A549 (cell line): ENCODE measurements at regions not wholly inside any gene's neighbourhood (a gene's known extent, or its start where the extent isn't known, plus 50 kb on each side); places are given as distances from the start of the nearest gene placed in this dataset.
"Not testable (repeated sequence)": the region's sequence is repeated elsewhere in the genome, so short reads cannot be mapped to it uniquely, and the experiment has no call there.

Source experiments
- ATAC-seq, 2 experiments: fragments of 200-7000 bp in 1 of 2; fragments of >200 bp in 1 of 2; cut with Nextera tagmentation in 1 of 2; cut with Tn5 transposase in 1 of 2; 3 replicates each; pipeline versions ENCODE4 v1.8.0 to v1.9.1; 2018 to 2020; ENCODE audit warnings: mild to moderate bottlenecking in 1 of 2, moderate library complexity in 1 of 2
- CTCF ChIA-PET: fragments of 300-600 bp; sonication (Branson Sonifier 250); formaldehyde crosslinking; extraction: SDS; loops from one replicate; lab custom pipeline; 2021; ENCODE audit warnings: antibody characterized with exemption, inconsistent platforms; lab: Yijun Ruan, JAX
- POLR2A ChIA-PET: fragments of 350-600 bp; formaldehyde crosslinking; extraction: SDS; loops from one replicate; lab custom pipeline; 2021; ENCODE audit warnings: antibody characterized with exemption, inconsistent platforms; lab: Yijun Ruan, JAX
- DNase-seq, 2 experiments: peaks; one replicate each; pipeline versions ENCODE4 v3.0.0 to v3.0.0-alpha.2; 2011 to 2016; ENCODE audit warnings: low read depth in 1 of 2, low spot score in 1 of 2
- FAIRE-seq: peaks from 2 replicates; lab custom pipeline; 2011; peaks lifted over from hg19 to GRCh38; lab: Jason Lieb, UNC
- H3K27ac ChIP-seq, 2 experiments: fragments of >200 bp; sonication (Bioruptor Twin); formaldehyde crosslinking; 3 replicates each; pipeline ENCODE4 v1.5.1; 2016 to 2017
- H3K4me1 ChIP-seq: fragments of >200 bp; sonication (Bioruptor Twin); formaldehyde crosslinking; 3 replicates; pipeline ENCODE4 v1.6.1; 2016
- H3K4me2 ChIP-seq: fragments of >200 bp; sonication (Bioruptor Twin); formaldehyde crosslinking; 3 replicates; pipeline ENCODE4 v1.6.1; 2016
- H3K4me3 ChIP-seq: fragments of >200 bp; sonication (Bioruptor Twin); formaldehyde crosslinking; 3 replicates; pipeline ENCODE4 v1.5.1; 2016
- H3K9me3 ChIP-seq: fragments of >200 bp; sonication (Bioruptor Twin); formaldehyde crosslinking; 3 replicates; pipeline ENCODE4 v1.6.1; 2016
- BCL3 ChIP-seq: fragments of >200 bp; sonication (Bioruptor Twin); formaldehyde crosslinking; IDR thresholded peaks from 3 replicates; pipeline ENCODE4 v1.6.1; 2016
- CBX8 ChIP-seq: fragments of 200-600 bp; sonication (generic); IDR thresholded peaks from 2 replicates; pipeline ENCODE4 v1.6.1; 2016
- CEBPB ChIP-seq, 2 experiments: fragments of >200 bp in 1 of 2; sonication (Bioruptor Twin) in 1 of 2; formaldehyde crosslinking in 1 of 2; IDR thresholded peaks; 2 replicates each; pipeline ENCODE4 v1.6.1; 2012 to 2016
- CHD4 ChIP-seq: fragments of 200-600 bp; sonication (generic); IDR thresholded peaks from 2 replicates; pipeline ENCODE4 v1.6.1; 2016; ENCODE audit warnings: antibody characterized with exemption, mild to moderate bottlenecking, borderline replicate concordance
- CTCF ChIP-seq: fragments of >200 bp; sonication (Bioruptor Twin); formaldehyde crosslinking; IDR thresholded peaks from 3 replicates; pipeline ENCODE4 v1.5.1; 2016
- E2F6 ChIP-seq: IDR thresholded peaks from 2 replicates; pipeline ENCODE4 v1.6.1; 2012; ENCODE audit warnings: low read depth, borderline replicate concordance
- EHF ChIP-seq: fragments of 250-450 bp; sonication (Bioruptor Pico); IDR thresholded peaks from 2 replicates; pipeline ENCODE4 v1.5.0; 2020; ENCODE audit warnings: mild to moderate bottlenecking
- EHMT2 ChIP-seq: fragments of 200-600 bp; sonication (generic); IDR thresholded peaks from 2 replicates; pipeline ENCODE4 v1.6.1; 2016; ENCODE audit warnings: antibody characterized with exemption, low read depth, mild to moderate bottlenecking, moderate library complexity
- ESRRA ChIP-seq: fragments of 150-350 bp; IDR thresholded peaks from 2 replicates; pipeline ENCODE4 v1.6.1; 2014; ENCODE audit warnings: mild to moderate bottlenecking, low read length, borderline replicate concordance
- FOXS1 ChIP-seq: fragments of 250-450 bp; sonication (Bioruptor Pico); IDR thresholded peaks from 2 replicates; pipeline ENCODE4 v1.5.0; 2020; ENCODE audit warnings: mild to moderate bottlenecking, moderate library complexity
- HDAC2 ChIP-seq: fragments of 200-600 bp; sonication (generic); IDR thresholded peaks from 2 replicates; pipeline ENCODE4 v1.6.1; 2016
- HES2 ChIP-seq: fragments of >200 bp; sonication (Bioruptor Twin); formaldehyde crosslinking; IDR thresholded peaks from 2 replicates; pipeline ENCODE4 v1.6.1; 2016
- HEYL ChIP-seq: fragments of 250-450 bp; sonication (Bioruptor Pico); IDR thresholded peaks from 2 replicates; pipeline ENCODE4 v1.8.0; 2021; ENCODE audit warnings: mild to moderate bottlenecking, moderate library complexity
- HOXA7 ChIP-seq: fragments of 250-450 bp; sonication (Bioruptor Pico); IDR thresholded peaks from 2 replicates; pipeline ENCODE4 v1.5.0; 2020; ENCODE audit warnings: mild to moderate bottlenecking, moderate library complexity
- JUN ChIP-seq, 2 experiments: fragments of >200 bp; sonication (Bioruptor Twin); formaldehyde crosslinking; IDR thresholded peaks; 2 replicates in 1 of 2; 3 replicates in 1 of 2; pipeline ENCODE4 v1.6.1; 2016 to 2017
- MAZ ChIP-seq: fragments of 150-350 bp; IDR thresholded peaks from 2 replicates; pipeline ENCODE4 v1.6.1; 2014; ENCODE audit warnings: antibody characterized with exemption, low read depth, low read length, borderline replicate concordance
- MYC ChIP-seq: IDR thresholded peaks from 2 replicates; pipeline ENCODE4 v1.6.1; 2012; ENCODE audit warnings: mild to moderate bottlenecking, inconsistent platforms, low read length, improper control_type of control experiment, borderline replicate concordance
- NPAS2 ChIP-seq: fragments of 250-450 bp; sonication (Bioruptor Pico); IDR thresholded peaks from 2 replicates; pipeline ENCODE4 v1.8.0; 2022; ENCODE audit warnings: mild to moderate bottlenecking, moderate library complexity, borderline replicate concordance
- NR3C1 ChIP-seq: fragments of >200 bp; sonication (Bioruptor Twin); formaldehyde crosslinking; IDR thresholded peaks from 3 replicates; pipeline ENCODE4 v1.6.1; 2017
- PHF8 ChIP-seq: fragments of 200-600 bp; sonication (generic); IDR thresholded peaks from 2 replicates; pipeline ENCODE4 v1.6.1; 2016; ENCODE audit warnings: low read depth, mild to moderate bottlenecking, antibody characterized with exemption, moderate library complexity, borderline replicate concordance
- POLR2AphosphoS2 ChIP-seq: conservative IDR thresholded peaks from 2 replicates; pipeline ENCODE4 v1.6.1; 2012; ENCODE audit warnings: low read length, improper control_type of control experiment, inconsistent platforms
- RARB ChIP-seq: fragments of 250-450 bp; sonication (Bioruptor Pico); IDR thresholded peaks from 2 replicates; pipeline ENCODE4 v1.8.0; 2021; ENCODE audit warnings: mild to moderate bottlenecking, moderate library complexity
- REST ChIP-seq: fragments of 200-600 bp; sonication (generic); IDR thresholded peaks from 2 replicates; pipeline ENCODE4 v1.6.1; 2016; ENCODE audit warnings: antibody characterized with exemption, mild to moderate bottlenecking, moderate library complexity
- RNF2 ChIP-seq: fragments of 200-600 bp; sonication (generic); IDR thresholded peaks from 2 replicates; pipeline ENCODE4 v1.6.1; 2016; ENCODE audit warnings: low read depth, mild to moderate bottlenecking, antibody characterized with exemption, moderate library complexity, borderline replicate concordance
- ZC3H11A ChIP-seq: fragments of 450-650 bp; IDR thresholded peaks from 2 replicates; pipeline ENCODE4 v1.6.1; 2014; ENCODE audit warnings: antibody characterized with exemption, mild to moderate bottlenecking
- ZSCAN20 ChIP-seq: fragments of 250-450 bp; sonication (Bioruptor Pico); IDR thresholded peaks from 2 replicates; pipeline ENCODE4 v1.8.0; 2022; ENCODE audit warnings: mild to moderate bottlenecking, moderate library complexity
- WGBS: methylation state at CpG from one replicate; pipeline ENCODE4 v1.1.6; 2017; ENCODE audit errors: missing lambda C conversion rate; 5-methylcytosine and 5-hydroxymethylcytosine counted together

GRCh38 chr4:53702334-53703266 is 111.3 kb upstream of the LNX1 start (continued):
- no peak for TF ChIP-seq HDAC2
- TF ChIP-seq BCL3: no peak
- TF ChIP-seq HES2: no peak
- TF ChIP-seq REST: no peak
- TF ChIP-seq NR3C1: no peak
- no peak for TF ChIP-seq CEBPB (IDR thresholded peaks at IDR 0.05)
- no peak for TF ChIP-seq RNF2
- no peak for TF ChIP-seq MAZ
- no peak for TF ChIP-seq HOXA7 (CRISPR knock-in tag)
- TF ChIP-seq CBX8: no peak
- TF ChIP-seq EHMT2: no peak
- no peak for TF ChIP-seq CHD4
- TF ChIP-seq MYC: no peak
- TF ChIP-seq ZC3H11A: no peak
- TF ChIP-seq E2F6: peak; percentile 60
- peak; percentile 82; the same call in 1 of the 2 replicates for TF ChIP-seq FOXS1 (CRISPR knock-in tag)
- TF ChIP-seq RARB: no peak
- TF ChIP-seq ESRRA: no peak
- TF ChIP-seq HEYL (CRISPR knock-in tag): no peak
- TF ChIP-seq ZSCAN20: no peak
- TF ChIP-seq PHF8: no peak
- no peak for TF ChIP-seq EHF (CRISPR knock-in tag)
- TF ChIP-seq POLR2AphosphoS2: no peak
- TF ChIP-seq CTCF: no peak
- TF ChIP-seq NPAS2 (CRISPR knock-in tag): no peak
- no peak for TF ChIP-seq JUN (IDR thresholded peaks at IDR 0.05)

GRCh38 chr4:53701260-53701659 is 110.0 kb upstream of the LNX1 start:
- H3K9me3 ChIP-seq, H3K27ac ChIP-seq, H3K4me3 ChIP-seq, ATAC-seq, FAIRE-seq, POLR2A ChIA-PET, H3K4me2 ChIP-seq, DNase-seq: not testable (repeated sequence)
- CTCF ChIA-PET: interaction anchor here (2.1 kb wide), 1 partner anchor 517 kb away, joined by 6 read pairs; no protein-coding TSS in a partner anchor
- H3K4me1 ChIP-seq: peaks cover 27% of the 10 kb centered on the region
- 92% methylated on average over 5 of the region's 6 CpGs for WGBS

GRCh38 chr4:53699310-53699709 is 108.0 kb upstream of the LNX1 start:
- H3K4me3 ChIP-seq, FAIRE-seq, H3K9me3 ChIP-seq, DNase-seq, POLR2A ChIA-PET, CTCF ChIA-PET, H3K4me2 ChIP-seq, H3K27ac ChIP-seq, ATAC-seq: not testable (repeated sequence)
- H3K4me1 ChIP-seq: peaks cover 19% of the 10 kb centered on the region
- WGBS: 94% methylated on average over 2 of the region's 2 CpGs
